MM.1S (cell line): ENCODE measurements at regions not wholly inside any gene's neighbourhood (a gene's known extent, or its start where the extent isn't known, plus 50 kb on each side); places are given as distances from the start of the nearest gene placed in this dataset.

Experiments
- DNase-seq: peaks from one replicate; pipeline ENCODE4 v3.0.0-alpha.2; 2015
- H2AFZ ChIP-seq: fragments of 300-600 bp; sonication (generic); 2 replicates; pipeline ENCODE4 v1.6.0; 2016; ENCODE audit warnings: antibody characterized with exemption, low read length
- H3F3A ChIP-seq: fragments of 300-600 bp; sonication (generic); 2 replicates; pipeline ENCODE4 v1.6.1; 2016; ENCODE audit warnings: mild to moderate bottlenecking, antibody characterized with exemption, low read length, moderate library complexity, mixed read lengths; ENCODE audit not compliant: insufficient read depth
- H3K27ac ChIP-seq: fragments of 300-600 bp; sonication (generic); 2 replicates; pipeline ENCODE4 v1.5.1; 2016; ENCODE audit warnings: mild to moderate bottlenecking, low read length
- H3K27me3 ChIP-seq: fragments of 300-600 bp; sonication (generic); replicated peaks from 2 replicates; pipeline ENCODE4 v1.6.0; 2016; ENCODE audit warnings: low read length; ENCODE audit not compliant: insufficient read depth
- H3K36me3 ChIP-seq: fragments of 300-600 bp; sonication (generic); replicated peaks from 2 replicates; pipeline ENCODE4 v1.6.1; 2016; ENCODE audit warnings: mild to moderate bottlenecking, low read length, mixed read lengths; ENCODE audit not compliant: insufficient read depth
- H3K4me1 ChIP-seq: fragments of 300-600 bp; sonication (generic); 2 replicates; pipeline ENCODE4 v1.6.1; 2016; ENCODE audit warnings: low read length, mixed read lengths
- H3K4me2 ChIP-seq: fragments of 300-600 bp; sonication (generic); 2 replicates; pipeline ENCODE4 v1.6.0; 2016; ENCODE audit warnings: low read depth, low read length
- H3K4me3 ChIP-seq: fragments of 300-600 bp; sonication (generic); 2 replicates; pipeline ENCODE4 v1.5.1; 2016; ENCODE audit warnings: low read length, mixed read lengths
- H3K79me2 ChIP-seq: fragments of 300-600 bp; sonication (generic); 2 replicates; pipeline ENCODE4 v1.6.1; 2016; ENCODE audit warnings: mixed run types, low read length, mixed read lengths
- H3K9ac ChIP-seq: fragments of 300-600 bp; sonication (generic); 2 replicates; pipeline ENCODE4 v1.6.1; 2016; ENCODE audit warnings: low read length, mixed read lengths
- H3K9me2 ChIP-seq: fragments of 300-600 bp; sonication (generic); replicated peaks from 2 replicates; pipeline ENCODE4 v1.6.1; 2016; ENCODE audit warnings: mild to moderate bottlenecking, low read length, mixed read lengths; ENCODE audit not compliant: insufficient read depth
- H3K9me3 ChIP-seq: fragments of 300-600 bp; sonication (generic); replicated peaks from 2 replicates; pipeline ENCODE4 v1.6.1; 2016; ENCODE audit warnings: mild to moderate bottlenecking, low read length, mixed read lengths; ENCODE audit not compliant: insufficient read depth
- H4K20me1 ChIP-seq: fragments of 300-600 bp; sonication (generic); 2 replicates; pipeline ENCODE4 v1.6.1; 2016; ENCODE audit warnings: mild to moderate bottlenecking, low read length, moderate library complexity, mixed read lengths; ENCODE audit not compliant: insufficient read depth
- CTCF ChIP-seq: fragments of 300-600 bp; sonication (generic); IDR thresholded peaks from 2 replicates; pipeline ENCODE4 v1.5.1; 2016; ENCODE audit warnings: antibody characterized with exemption, low read length, mixed read lengths
- EZH2 ChIP-seq: fragments of 300-600 bp; sonication (generic); optimal IDR thresholded peaks from 2 replicates; pipeline ENCODE3; 2017; ENCODE audit warnings: low read depth, mild to moderate bottlenecking, antibody characterized with exemption, low read length, mixed read lengths
- EZH2phosphoT487 ChIP-seq: fragments of 300-600 bp; sonication (generic); IDR thresholded peaks from 2 replicates; pipeline ENCODE4 v1.6.1; 2018; ENCODE audit warnings: antibody characterized with exemption, low read length

GRCh38 chr2:188845692-188846091, 128.5 kb upstream of the COL3A1 start:
- H2AFZ ChIP-seq: no peak overlapping the region
- no peak for TF ChIP-seq EZH2

DNA sequence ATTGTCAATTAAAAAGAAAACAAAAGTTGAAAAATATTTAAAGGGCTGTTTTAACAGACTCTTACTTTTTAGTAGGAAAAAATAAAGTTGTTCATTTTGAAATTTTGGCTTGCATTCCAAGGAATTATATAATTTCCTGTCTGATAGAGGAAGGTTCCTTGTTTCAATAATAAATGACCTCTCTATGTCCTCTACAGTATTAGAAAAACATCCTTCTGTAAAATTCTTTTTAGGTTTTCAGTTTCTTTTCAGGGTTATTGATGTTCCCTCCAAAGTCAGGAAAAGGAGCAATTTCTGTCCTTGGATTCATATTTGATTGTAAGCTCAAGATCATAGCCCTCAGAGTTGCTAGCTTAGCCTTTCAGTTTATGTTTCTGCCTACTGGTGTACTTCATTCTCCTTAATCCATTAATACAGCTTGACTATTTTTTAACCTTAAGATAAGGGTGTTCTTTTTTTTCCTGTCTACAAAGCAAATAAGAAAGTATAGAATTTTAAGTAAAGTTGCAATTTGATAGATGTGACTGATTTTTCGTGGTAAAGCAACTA, 125.2 kb upstream of the COL3A1 start:
- Histone ChIP-seq H3K79me2 (no peaks in the 10 kb centered on the region), H3K4me3 (no peak overlapping the region), H3K4me2 (no peak overlapping the region), H3K27ac (no peak overlapping the region), H3F3A (no peaks in the 10 kb centered on the region), H2AFZ (no peak overlapping the region), H3K9ac (no peak overlapping the region), H3K27me3 (no peaks in the 10 kb centered on the region), H3K9me2 (no peaks in the 10 kb centered on the region), H4K20me1 (no peaks in the 10 kb centered on the region), H3K36me3 (no peaks in the 10 kb centered on the region), H3K9me3 (no peaks in the 10 kb centered on the region), H3K4me1 (no peaks in the 10 kb centered on the region)
- no peak for TF ChIP-seq EZH2
- TF ChIP-seq EZH2phosphoT487: no peak
- TF ChIP-seq CTCF: no peak
- no peak for DNase-seq

More at GRCh38 chr2:188845692-188846091, 128.5 kb upstream of the COL3A1 start:
- Histone ChIP-seq H3F3A (no peaks in the 10 kb centered on the region), H3K4me3 (no peak overlapping the region), H3K27ac (no peak overlapping the region), H3K79me2 (no peaks in the 10 kb centered on the region), H4K20me1 (no peaks in the 10 kb centered on the region), H3K36me3 (no peaks in the 10 kb centered on the region), H3K9me2 (no peaks in the 10 kb centered on the region), H3K4me2 (no peak overlapping the region), H3K9me3 (no peaks in the 10 kb centered on the region), H3K9ac (no peak overlapping the region), H3K27me3 (no peaks in the 10 kb centered on the region), H3K4me1 (no peaks in the 10 kb centered on the region)
- no peak for DNase-seq

GRCh38 chr2:188850786-188851185, 123.4 kb upstream of the COL3A1 start:
- H3K9ac ChIP-seq: no peak overlapping the region
- no peaks in the 10 kb centered on the region for H4K20me1 ChIP-seq
- no peaks in the 10 kb centered on the region for H3F3A ChIP-seq
- H3K4me2 ChIP-seq: no peak overlapping the region
- no peaks in the 10 kb centered on the region for H3K9me3 ChIP-seq
- no peaks in the 10 kb centered on the region for H3K79me2 ChIP-seq
- H2AFZ ChIP-seq: no peak overlapping the region
- H3K4me1 ChIP-seq: no peaks in the 10 kb centered on the region
- H3K9me2 ChIP-seq: no peaks in the 10 kb centered on the region
- TF ChIP-seq CTCF (no peak), EZH2phosphoT487 (no peak), EZH2 (no peak)
- H3K27ac ChIP-seq: no peak overlapping the region
- H3K4me3 ChIP-seq: no peak overlapping the region
- no peaks in the 10 kb centered on the region for H3K36me3 ChIP-seq
- DNase-seq: no peak
- H3K27me3 ChIP-seq: no peaks in the 10 kb centered on the region

- Histone ChIP-seq H3K27me3 (no peaks in the 10 kb centered on the region), H3K4me2 (no peak overlapping the region), H3K9ac (no peak overlapping the region), H2AFZ (no peak overlapping the region), H3K79me2 (no peaks in the 10 kb centered on the region), H4K20me1 (no peaks in the 10 kb centered on the region), H3K4me3 (no peak overlapping the region), H3K9me3 (no peaks in the 10 kb centered on the region), H3F3A (no peaks in the 10 kb centered on the region), H3K27ac (no peak overlapping the region), H3K4me1 (no peaks in the 10 kb centered on the region), H3K36me3 (no peaks in the 10 kb centered on the region), H3K9me2 (no peaks in the 10 kb centered on the region)
- no peak for DNase-seq
- no peak for TF ChIP-seq CTCF
- no peak for TF ChIP-seq EZH2
- TF ChIP-seq EZH2phosphoT487: no peak
These were observed 122.9 kb upstream of the COL3A1 start for GRCh38 chr2:188851311-188851710.
